ENCODE measurements at regions not wholly inside any gene's neighbourhood (a gene's known extent, or its start where the extent isn't known, plus 50 kb on each side); places are given as distances from the start of the nearest gene placed in this dataset.
A peak's percentile ranks its signal among the peaks of the same experiment; 100 is the strongest.

DNA sequence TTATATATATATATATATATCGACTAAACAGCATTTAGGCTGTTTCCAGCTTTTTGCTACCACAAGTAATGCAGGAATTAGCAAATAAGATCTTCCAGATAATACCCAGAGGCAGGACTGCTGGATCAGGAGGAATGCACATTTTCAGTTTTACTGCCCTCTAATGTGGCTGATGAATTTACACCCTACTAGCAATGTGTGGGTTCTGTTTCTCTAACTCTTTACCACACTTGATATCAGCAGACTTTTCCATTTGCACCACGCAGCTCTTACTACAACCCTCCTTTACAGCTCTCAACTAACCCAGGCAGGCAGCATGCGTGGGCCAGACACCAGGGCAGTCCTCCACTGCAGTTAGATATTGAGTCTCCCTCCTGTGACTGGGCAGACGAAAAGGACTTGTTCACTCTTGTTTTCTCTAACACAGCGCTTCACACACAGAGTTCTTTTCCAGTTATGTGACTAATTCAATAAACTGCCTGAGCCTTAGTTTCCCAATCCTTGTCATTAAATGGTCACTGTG lies 67.7 kb downstream of the IGLL5 start:
- TF ChIP-seq, protein P1, sequence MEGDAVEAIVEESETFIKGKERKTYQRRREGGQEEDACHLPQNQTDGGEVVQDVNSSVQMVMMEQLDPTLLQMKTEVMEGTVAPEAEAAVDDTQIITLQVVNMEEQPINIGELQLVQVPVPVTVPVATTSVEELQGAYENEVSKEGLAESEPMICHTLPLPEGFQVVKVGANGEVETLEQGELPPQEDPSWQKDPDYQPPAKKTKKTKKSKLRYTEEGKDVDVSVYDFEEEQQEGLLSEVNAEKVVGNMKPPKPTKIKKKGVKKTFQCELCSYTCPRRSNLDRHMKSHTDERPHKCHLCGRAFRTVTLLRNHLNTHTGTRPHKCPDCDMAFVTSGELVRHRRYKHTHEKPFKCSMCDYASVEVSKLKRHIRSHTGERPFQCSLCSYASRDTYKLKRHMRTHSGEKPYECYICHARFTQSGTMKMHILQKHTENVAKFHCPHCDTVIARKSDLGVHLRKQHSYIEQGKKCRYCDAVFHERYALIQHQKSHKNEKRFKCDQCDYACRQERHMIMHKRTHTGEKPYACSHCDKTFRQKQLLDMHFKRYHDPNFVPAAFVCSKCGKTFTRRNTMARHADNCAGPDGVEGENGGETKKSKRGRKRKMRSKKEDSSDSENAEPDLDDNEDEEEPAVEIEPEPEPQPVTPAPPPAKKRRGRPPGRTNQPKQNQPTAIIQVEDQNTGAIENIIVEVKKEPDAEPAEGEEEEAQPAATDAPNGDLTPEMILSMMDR (IDR thresholded peaks at IDR 0.05): no peak

DNA sequence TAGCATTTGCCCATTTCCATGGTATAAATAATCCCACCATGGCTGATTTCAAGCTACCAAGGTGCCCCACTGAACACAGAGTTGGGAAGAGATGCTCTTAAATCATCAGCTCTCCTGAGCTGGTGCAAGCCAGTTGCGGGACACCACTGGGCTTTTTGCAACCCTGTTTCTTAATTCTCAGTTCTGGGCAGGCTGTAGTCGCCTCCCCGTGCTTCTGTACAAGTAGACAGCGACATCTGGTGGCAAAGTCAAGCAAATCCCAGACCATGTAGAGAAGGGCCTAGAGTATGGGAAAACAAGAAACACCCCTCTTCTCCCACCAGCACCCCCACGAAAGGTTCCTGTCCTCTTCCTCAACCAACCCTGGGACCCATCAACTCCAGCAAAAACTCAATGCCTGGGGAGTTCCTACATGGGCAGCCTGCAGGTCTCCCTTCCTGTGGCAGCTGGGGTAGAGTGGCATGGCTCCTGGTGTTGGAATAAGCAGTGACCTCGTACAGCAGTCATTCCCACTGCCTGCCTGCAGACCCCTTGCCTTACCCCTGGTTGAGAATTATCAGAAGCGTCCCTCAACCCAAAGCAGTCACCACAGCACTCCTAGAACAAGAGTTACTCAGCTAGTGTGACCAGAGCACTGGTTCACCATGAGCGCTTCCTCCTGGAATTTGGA lies 68.4 kb downstream of the IGLL5 start:
- TF ChIP-seq, protein P1 (IDR thresholded peaks at IDR 0.05): peak; percentile 77

DNA sequence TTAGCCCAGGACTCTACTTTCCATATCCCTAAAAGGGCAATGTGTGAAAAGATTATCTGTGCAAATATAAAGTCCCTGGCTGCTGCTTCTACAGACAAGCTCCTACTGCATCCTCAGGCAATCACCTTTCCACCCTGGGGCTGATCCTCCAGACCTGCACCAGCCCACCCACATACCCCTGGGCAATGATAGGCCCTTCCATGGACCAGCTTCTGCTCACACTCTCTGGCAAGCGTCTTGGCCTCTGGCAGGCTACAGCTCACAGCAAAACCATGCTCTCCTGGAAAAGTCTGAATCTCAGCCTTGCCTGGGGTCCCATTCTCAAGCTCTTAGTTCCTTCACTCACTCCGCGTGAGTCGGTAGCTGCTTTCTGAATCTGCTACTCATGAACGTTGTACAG lies 69.5 kb downstream of the IGLL5 start:
- TF ChIP-seq, protein P1 (IDR thresholded peaks at IDR 0.05): no peak

DNA sequence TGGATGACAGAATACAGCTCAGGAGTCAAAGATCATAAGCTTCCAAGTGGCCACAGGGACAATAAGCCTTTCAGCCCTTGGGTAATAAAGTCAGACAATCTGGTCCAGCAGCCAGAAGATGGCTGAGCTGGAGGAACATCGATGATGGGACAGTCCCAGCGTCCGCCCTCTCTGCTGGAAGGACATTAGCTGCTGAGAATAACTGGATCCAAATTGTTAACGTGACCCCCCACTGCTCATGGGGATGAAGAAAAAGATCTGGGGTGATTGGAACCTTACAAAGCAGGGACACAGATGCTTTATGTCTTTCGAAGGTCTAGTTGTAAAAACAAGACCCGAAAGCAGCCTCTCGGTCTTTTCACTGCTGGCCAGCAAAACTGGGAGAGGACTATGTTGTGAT lies 71.0 kb downstream of the IGLL5 start:
- TF ChIP-seq, protein P1 (IDR thresholded peaks at IDR 0.05): no peak

DNA sequence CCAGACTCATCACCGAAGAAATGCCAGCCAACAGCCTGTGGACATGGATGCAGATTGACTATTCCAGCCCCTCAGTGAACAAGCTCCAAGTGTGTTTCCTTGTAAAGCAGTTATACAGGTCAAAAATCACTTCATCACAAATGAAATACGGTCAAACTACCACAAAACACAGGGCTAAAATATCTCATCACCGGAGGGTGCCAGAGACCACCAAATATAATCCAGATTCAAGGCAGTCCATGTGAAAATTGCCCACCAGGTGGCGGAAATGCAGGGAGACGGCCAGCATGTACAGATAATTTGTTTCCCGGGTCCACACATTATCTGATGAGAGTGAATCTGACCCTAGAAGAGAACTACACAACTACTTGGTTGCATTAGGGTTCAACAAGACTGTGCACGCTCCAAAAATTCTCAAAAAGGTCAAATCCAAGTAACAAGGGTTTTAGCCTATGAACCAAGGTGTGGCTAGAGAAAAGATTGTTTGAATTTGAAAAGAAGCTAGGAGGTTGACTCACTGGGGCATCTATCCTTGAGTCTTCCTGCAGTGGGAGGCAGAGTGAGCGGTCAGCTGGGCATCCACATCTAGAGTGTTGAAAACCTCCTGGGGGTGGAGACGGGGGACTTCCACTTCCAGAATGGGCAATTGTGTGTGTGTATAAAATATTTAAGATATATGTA lies 71.7 kb downstream of the IGLL5 start:
- TF ChIP-seq, protein P1 (IDR thresholded peaks at IDR 0.05): peak; percentile 98

DNA sequence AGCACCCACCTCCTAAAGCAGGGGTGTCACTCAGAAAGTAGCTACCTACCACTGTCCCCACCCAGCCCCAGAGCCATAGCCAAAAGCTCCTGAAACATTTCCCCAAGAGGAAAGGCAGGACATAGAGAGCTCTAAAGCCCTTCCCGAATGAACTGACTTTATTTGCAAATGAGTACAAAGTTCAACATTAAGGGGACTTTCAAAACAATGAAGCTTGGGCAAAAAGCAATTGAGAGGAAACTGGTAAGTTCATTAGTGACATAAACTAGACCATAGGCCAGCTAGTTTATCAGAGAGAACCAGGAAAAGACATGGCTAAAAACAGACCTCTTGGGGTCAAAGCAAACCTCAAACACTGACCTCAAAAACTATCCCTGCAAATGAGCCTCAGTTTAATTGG lies 72.7 kb downstream of the IGLL5 start:
- TF ChIP-seq, protein P1 (IDR thresholded peaks at IDR 0.05): no peak

DNA sequence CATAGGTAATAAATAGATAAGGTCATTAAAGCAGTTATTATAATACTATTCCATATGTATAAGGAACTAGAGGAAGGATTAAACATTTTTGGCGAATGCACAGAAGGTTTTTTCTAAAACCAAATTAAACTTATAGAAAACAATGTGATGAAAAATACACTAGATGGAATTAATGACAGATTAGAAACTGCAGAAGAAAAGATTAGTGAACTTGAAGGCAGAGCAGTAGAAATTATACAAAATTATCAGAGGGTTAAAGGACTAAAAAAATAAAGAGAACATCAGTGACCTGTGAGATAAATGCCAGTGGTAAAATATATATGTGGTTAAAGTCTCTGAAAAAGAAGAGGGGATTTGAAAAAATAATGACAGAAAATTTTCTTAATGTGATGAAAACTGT lies 74.0 kb downstream of the IGLL5 start:
- TF ChIP-seq, protein P1 (IDR thresholded peaks at IDR 0.05): no peak
